ENCODE measurements at regions not wholly inside any gene's neighbourhood (a gene's known extent, or its start where the extent isn't known, plus 50 kb on each side); places are given as distances from the start of the nearest gene placed in this dataset.

DNA sequence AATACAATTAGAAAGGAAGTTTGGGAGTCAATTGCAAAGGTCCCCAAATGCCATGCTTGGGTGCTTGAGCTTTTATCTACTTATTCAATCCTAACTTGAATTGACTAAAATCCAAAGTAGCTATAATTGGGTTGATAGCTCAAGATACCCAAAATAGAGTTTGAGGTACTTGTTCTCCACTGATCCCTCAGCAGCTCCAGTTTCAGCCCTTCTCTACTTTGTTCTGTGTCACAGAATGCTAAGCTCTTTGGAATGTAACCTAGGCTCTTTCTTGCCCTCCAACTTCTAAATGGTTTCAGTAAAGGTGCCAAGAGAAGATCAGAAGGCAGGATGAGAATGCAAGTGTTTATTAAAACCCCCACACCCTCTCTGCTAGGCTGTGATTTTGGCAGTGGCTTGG lies 251.4 kb upstream of the CLEC14A start:
- DNase-seq (ENCODE audit: low read depth) = no peak

GRCh38 chr14:38505973-38506249 lies 250.0 kb upstream of the CLEC14A start:
- DNase-seq (ENCODE audit: low read depth) = no peak

GRCh38 chr14:38505221-38505972 lies 249.5 kb upstream of the CLEC14A start:
- peak; percentile 57 for DNase-seq (ENCODE audit: low read depth)

DNA sequence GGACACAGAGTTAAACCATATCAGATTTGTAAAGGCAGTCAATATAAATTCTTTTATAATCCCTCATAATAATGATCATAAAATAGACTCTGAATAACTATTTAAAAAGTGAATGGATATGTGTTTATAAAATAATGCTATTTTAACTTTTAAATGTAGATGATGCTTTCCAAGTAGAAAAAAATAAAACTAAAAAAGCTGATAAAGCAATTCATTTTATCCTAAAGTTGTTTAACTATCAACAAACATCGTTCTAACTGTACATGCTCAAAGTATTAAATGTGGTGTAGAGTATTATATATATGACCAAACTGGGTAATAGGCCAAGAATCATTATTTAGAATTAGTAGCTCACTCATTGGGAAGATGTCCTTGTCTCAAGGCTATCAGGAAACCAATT lies 248.3 kb upstream of the CLEC14A start:
- no peak for DNase-seq (ENCODE audit: low read depth)

- DNase-seq (ENCODE audit: low read depth) = no peak
Measured at GRCh38 chr14:38502239-38502638, 246.3 kb upstream of the CLEC14A start.

DNA sequence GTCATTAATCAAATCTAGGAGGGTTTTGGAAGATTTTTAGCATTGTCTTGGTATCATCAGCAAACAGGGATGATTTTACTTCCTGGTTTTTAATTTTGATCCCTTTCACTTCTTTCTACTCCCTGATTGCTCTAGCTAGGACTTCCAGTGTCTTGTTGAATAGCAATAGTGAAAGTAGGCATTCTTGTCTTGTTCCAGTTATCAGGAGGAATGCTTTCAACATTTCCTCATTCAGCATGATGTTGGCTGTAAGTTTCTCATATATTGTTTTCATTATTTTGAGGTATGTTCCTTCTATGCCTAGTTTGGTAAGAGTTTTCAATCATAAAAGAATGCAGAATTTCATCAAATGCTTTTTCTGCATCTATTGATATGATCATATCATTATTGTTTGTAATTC lies 244.2 kb upstream of the CLEC14A start:
- DNase-seq (ENCODE audit: low read depth) = no peak

DNA sequence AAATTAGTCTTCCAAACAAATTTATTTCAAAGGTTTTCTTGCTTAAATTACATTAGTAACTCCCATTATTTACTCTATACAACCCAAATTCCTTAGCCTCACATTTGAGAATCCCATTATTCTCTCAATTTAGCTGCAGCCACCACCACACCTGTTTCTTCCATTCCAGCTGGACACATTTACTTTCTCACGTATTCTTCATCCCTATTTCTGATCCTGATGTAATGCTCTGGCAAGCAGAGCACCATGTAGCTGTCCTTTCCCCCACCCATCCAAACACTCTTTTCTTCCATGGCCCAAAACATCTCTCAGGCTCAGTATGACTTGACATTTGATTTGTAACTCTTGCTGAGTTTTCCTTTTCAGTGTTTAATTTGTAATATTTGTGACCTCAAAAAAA lies 240.2 kb upstream of the CLEC14A start:
- DNase-seq (ENCODE audit: low read depth) = no peak

- no peak for DNase-seq (ENCODE audit: low read depth)
Measured at GRCh38 chr14:38490273-38490672, 234.4 kb upstream of the CLEC14A start.

DNA sequence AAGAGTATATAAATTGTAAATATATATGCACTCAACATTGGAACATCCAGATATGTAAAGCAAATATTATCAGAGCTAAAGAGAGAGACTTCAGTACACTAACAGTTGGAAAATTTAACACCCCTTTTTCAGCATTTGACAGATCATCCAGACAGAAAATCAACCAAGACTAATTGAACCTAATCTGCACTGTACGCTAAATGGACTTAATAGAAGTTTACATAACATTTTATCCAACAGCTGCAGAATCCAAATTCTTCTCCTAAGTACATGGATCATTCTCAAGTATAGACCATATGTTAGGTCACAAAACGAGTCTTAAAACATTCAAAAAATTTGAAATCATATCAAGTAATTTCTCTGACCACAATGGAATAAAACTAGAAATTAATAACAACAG lies 229.1 kb upstream of the CLEC14A start:
- DNase-seq (ENCODE audit: low read depth) = no peak

DNA sequence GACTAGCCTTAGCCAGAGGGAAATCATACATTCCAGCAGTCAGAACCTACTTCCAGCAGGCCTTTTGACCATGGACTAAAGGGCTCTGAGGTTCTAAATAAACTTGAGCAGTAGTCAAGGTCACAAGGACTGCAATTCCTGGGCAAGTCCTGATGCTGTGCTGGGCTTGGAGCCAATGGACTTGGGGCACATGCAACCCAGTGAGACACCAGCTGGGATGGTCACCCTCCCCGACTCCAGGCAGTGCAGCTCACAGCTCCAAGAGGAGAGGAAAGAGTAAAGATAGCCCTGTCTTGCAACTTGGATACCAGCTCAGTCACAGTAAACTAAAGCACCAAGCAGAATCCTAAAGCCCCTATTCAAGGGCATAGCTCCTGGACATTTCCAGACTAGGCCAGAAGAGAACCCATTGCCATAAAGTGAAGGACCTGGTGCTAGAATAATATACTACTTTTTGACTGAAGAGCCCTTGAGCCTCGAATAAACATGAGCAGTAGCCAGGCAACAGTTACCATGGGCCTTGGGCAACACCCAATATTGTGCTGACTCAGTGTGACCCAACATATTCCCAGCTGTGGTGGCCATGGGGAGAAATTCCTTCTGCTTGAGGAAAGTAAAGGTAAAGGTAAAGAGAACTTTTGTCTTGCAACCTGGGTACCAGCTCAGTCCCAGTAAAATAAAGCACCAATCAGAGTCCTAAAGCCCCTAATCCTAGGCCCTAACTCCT lies 226.2 kb upstream of the CLEC14A start:
- peak; percentile 46 for DNase-seq (ENCODE audit: low read depth)

- no peak for DNase-seq (ENCODE audit: low read depth)
Measured at GRCh38 chr14:38469156-38469555, 213.3 kb upstream of the CLEC14A start.

DNA sequence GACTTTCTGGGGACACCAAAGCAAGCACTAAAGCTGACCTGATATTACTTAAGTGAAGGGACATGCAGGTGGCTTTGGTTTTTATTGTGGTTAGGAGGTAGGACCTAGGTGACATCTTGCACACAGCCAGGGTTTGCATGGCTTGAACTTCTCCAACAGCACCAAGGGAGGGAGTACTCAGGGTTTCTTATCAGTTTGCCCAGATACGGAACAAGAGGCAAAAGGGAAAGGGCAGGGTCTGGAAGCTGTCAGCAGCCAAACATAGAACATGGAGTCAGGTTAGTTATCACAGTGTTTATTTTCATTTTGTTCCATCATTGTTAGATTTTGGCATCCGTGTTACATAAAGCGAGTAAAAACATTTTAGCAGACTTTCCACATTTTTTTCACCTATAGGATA lies 186.3 kb upstream of the CLEC14A start:
- no peak for DNase-seq (ENCODE audit: low read depth)

DNA sequence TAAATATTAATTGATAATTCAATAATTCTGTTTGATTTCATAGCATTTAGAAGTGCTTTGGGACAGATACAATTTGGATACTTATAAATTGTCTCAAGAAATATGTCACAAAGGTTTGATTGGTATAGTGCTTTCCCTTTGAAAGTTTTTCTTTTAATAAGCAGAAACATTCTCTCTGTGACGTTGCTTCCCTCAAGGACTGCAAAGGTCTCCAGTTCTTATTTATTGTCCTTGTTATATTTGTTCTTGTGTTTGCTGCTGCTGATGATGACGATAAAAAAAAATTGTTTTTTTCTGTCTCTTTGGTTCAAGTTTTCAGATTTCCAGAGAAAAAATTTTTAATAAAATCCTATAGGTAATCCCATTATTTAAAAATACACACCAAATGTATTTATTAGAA lies 176.3 kb upstream of the CLEC14A start:
- no peak for DNase-seq (ENCODE audit: low read depth)

DNA sequence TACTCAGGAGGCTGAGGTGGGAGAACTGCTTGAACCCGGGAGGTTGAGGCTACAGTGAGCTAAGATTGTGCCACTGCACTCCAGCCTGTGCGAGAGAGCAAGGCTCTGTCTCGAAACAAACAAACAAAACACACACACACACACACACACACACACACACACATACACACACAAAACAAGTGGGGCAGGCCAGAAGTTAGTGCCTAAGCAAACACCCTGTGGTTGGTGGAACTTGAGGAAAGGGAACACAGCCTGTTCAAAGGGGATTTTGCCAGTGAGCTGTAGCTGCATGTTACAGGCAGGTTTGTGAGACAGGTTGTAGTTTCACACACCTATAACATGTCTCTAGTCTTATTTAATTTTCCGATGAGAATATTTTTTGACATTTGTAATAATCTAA lies 175.3 kb upstream of the CLEC14A start:
- DNase-seq (ENCODE audit: low read depth) = no peak

- no peak for DNase-seq (ENCODE audit: low read depth)
Measured at GRCh38 chr14:38430522-38430921, 174.6 kb upstream of the CLEC14A start.

- no peak for DNase-seq (ENCODE audit: low read depth)
Measured at GRCh38 chr14:38425324-38425976, 169.6 kb upstream of the CLEC14A start.

DNA sequence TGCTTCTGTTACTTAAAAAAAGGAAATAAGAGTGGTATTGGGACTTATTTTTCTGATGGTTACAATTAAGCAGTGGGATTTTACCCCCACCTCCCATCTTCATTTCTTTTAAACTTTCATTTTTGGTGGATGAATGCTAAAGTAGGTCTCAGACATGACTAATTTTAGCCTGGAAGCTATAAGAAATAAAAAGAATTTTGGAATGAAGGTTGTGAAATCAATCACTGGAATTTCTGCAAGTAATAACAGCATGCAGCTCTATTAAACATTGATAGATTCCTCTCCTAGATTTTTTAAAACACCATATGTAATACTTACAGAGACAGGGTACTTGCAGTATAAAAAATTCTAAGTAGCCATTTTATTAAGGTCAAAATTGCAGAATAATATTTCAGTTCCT lies 164.2 kb upstream of the CLEC14A start:
- DNase-seq (ENCODE audit: low read depth) = no peak

- no peak for DNase-seq (ENCODE audit: low read depth)
Measured at GRCh38 chr14:38419579-38419978, 163.7 kb upstream of the CLEC14A start.

- no peak for DNase-seq (ENCODE audit: low read depth)
Measured at GRCh38 chr14:38412654-38413053, 156.8 kb upstream of the CLEC14A start.

- no peak for DNase-seq (ENCODE audit: low read depth)
Measured at GRCh38 chr14:38410442-38410841, 154.5 kb upstream of the CLEC14A start.

GRCh38 chr14:38409071-38409705 lies 153.3 kb upstream of the CLEC14A start:
- no peak for DNase-seq (ENCODE audit: low read depth)

GRCh38 chr14:38405851-38406635 lies 150.2 kb upstream of the CLEC14A start:
- DNase-seq (ENCODE audit: low read depth) = peak; percentile 69

Data from GM04504 (cell line).